CMK (cell line): ENCODE measurements at regions not wholly inside any gene's neighbourhood (a gene's known extent, or its start where the extent isn't known, plus 50 kb on each side); places are given as distances from the start of the nearest gene placed in this dataset.

ENCODE experiments used
- DNase-seq: peaks from one replicate; pipeline ENCODE4 v3.0.0-alpha.2; 2010; ENCODE audit warnings: low read depth

- no peak for DNase-seq
These were observed 118.8 kb downstream of the GADD45G start for GRCh38 chr9:89723469-89724100.

GRCh38 chr9:89724659-89725058 is 119.8 kb downstream of the GADD45G start:
- no peak for DNase-seq

GRCh38 chr9:89725271-89725670 is 120.5 kb downstream of the GADD45G start:
- no peak for DNase-seq

- DNase-seq, result no peak
These were observed 125.2 kb downstream of the GADD45G start for GRCh38 chr9:89729954-89730530.

- no peak for DNase-seq
These were observed 125.9 kb downstream of the GADD45G start for GRCh38 chr9:89730715-89731114.

- DNase-seq, result no peak
These were observed 126.7 kb downstream of the GADD45G start for GRCh38 chr9:89731262-89732182.

- DNase-seq, result no peak
These were observed 127.6 kb downstream of the GADD45G start for GRCh38 chr9:89732295-89732938.

GRCh38 chr9:89732939-89733324 is 128.1 kb downstream of the GADD45G start:
- DNase-seq, result no peak

GRCh38 chr9:89734600-89735041 is 129.8 kb downstream of the GADD45G start:
- no peak for DNase-seq

- no peak for DNase-seq
These were observed 133.5 kb downstream of the GADD45G start for GRCh38 chr9:89738137-89738932.

- DNase-seq, result no peak
These were observed 134.7 kb downstream of the GADD45G start for GRCh38 chr9:89739511-89739910.

- no peak for DNase-seq
These were observed 135.1 kb downstream of the GADD45G start for GRCh38 chr9:89739916-89740315.

GRCh38 chr9:89740722-89741121 is 135.9 kb downstream of the GADD45G start:
- no peak for DNase-seq

GRCh38 chr9:89742660-89743059 is 137.8 kb downstream of the GADD45G start:
- no peak for DNase-seq

GRCh38 chr9:89743216-89743572 is 138.4 kb downstream of the GADD45G start:
- DNase-seq, result no peak

GRCh38 chr9:89743573-89744254 is 138.9 kb downstream of the GADD45G start:
- no peak for DNase-seq

- no peak for DNase-seq
These were observed 139.4 kb downstream of the GADD45G start for GRCh38 chr9:89744255-89744648.

- DNase-seq, result no peak
These were observed 139.9 kb downstream of the GADD45G start for GRCh38 chr9:89744730-89745129.

- no peak for DNase-seq
These were observed 141.0 kb downstream of the GADD45G start for GRCh38 chr9:89745601-89746376.

GRCh38 chr9:89746385-89747116 is 141.7 kb downstream of the GADD45G start:
- DNase-seq, result no peak
